ENCODE measurements at regions not wholly inside any gene's neighbourhood (a gene's known extent, or its start where the extent isn't known, plus 50 kb on each side); places are given as distances from the start of the nearest gene placed in this dataset.

DNA sequence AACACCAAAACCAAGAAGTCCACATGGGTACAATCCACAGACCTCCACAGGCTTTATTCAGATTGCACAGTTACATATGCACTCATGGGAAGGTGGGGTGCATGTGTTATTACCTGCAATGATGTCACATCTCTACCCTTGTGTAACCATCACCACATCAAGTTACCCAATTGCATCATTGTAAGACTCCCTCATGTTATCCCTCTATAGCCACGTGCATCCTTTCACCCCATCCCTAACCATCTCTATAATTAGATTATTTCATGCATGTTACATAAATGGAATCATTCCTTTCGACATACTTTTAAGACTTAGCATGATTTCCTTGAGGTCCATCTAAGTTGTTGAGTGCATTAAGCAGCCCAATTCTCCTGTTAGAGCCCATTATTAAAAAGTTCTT lies 408.2 kb upstream of the C16orf82 start:
- DNase-seq (ENCODE audit: low read depth) = no peak

DNA sequence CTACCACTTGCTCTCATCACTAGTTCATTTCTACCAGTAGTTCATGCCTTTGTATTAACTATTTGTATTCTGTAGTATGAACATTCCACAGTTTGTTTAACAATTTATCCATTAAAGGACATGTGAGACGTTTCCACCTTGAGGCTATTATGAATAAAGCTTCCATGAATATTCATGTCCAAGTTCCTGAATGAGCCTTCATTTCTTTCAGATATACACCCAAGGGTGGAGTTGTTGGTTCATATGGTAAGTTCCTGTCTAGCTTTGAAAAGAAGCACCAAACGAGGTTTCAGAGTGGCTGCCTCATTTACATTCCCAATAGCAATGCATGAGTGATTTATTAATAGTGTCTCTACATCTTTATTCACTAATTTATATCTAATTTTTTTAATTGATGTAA lies 407.8 kb upstream of the C16orf82 start:
- no peak for DNase-seq (ENCODE audit: low read depth)

- no peak for DNase-seq (ENCODE audit: low read depth)
These were observed 402.6 kb upstream of the C16orf82 start for GRCh38 chr16:26664086-26664485.

GRCh38 chr16:26665166-26665939 lies 401.4 kb upstream of the C16orf82 start:
- DNase-seq (ENCODE audit: low read depth) = no peak

DNA sequence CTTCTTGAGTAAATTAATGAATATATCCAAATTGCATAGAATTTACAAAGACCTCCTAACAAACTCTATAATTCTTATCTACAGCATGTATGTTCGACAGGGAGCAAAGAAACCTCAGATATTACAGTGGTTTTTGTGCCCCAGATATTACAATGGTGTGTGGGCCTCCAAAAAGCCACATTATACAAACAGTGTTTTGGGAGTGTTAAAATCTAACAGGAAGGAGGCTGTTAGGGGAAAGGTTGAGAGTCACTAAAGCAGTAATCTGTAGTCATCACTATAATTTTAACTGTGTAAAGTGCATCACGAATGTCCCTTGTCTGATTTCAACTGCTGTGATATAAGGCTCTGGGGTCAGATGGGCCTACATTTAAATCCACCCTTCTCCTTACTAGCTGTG lies 400.2 kb upstream of the C16orf82 start:
- DNase-seq (ENCODE audit: low read depth) = no peak

- no peak for DNase-seq (ENCODE audit: low read depth)
These were observed 399.4 kb upstream of the C16orf82 start for GRCh38 chr16:26667307-26667706.

GRCh38 chr16:26668026-26668425 lies 398.7 kb upstream of the C16orf82 start:
- DNase-seq (ENCODE audit: low read depth) = no peak

DNA sequence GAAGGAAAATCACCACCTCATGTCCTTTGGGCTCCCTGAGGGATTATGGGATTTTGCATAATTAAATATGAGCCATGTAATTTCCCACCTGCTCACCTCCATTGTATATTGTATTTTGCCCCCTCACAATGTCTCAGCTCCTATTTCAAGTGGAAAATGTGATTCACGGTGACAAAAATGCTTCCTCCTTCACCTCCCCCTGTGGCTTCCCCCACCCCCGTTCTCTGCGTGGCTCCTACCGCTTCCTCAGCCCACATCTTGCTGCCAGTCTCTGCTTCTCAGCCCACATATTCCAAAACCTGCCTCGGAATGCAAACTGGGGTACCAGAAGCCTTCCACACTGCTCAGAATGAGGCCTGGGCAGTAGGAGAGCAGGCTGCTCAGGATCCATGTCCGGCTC lies 394.5 kb upstream of the C16orf82 start:
- no peak for DNase-seq (ENCODE audit: low read depth)

GRCh38 chr16:26673011-26673410 lies 393.7 kb upstream of the C16orf82 start:
- DNase-seq (ENCODE audit: low read depth) = no peak

- no peak for DNase-seq (ENCODE audit: low read depth)
These were observed 386.1 kb upstream of the C16orf82 start for GRCh38 chr16:26680671-26681070.

GRCh38 chr16:26688105-26688504 lies 378.6 kb upstream of the C16orf82 start:
- DNase-seq (ENCODE audit: low read depth) = no peak

GRCh38 chr16:26688699-26689098 lies 378.0 kb upstream of the C16orf82 start:
- no peak for DNase-seq (ENCODE audit: low read depth)

DNA sequence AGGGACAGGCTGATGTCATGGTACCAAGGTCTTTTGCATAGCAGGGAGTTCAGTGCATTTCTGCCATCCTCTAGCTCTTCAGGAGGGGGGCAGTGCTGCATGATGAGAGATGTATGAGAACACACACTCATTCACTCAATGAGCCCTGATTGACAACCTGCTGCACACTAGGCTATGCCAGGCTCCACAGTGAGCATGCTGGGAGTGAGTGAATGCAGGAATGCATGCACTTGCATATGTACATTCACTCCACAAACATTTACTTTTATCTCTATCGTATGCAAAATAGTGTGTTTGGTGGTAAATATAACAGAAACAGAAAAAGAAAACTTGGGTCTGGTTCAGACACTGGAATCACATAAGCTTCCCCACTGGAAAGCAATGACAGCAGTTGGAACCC lies 374.1 kb upstream of the C16orf82 start:
- DNase-seq (ENCODE audit: low read depth) = no peak

DNA sequence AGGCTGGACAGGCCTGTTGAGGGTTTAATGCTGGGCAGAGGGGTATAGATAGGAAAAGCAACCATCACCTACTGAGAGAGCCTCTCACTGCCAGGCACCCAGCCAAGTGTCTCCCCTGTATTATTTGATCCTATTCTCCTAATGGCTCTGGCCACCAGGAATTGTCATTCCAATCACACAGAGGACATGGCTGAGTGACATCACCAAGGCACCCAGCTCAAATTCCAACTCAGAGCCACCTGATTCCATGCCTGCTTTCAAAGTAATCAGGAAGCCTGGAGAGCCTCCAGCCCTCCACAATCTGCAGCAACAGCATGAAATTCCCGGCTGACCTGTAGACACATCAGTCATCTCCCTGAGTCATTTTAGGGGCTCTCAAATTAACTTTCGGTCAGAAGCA lies 368.9 kb upstream of the C16orf82 start:
- no peak for DNase-seq (ENCODE audit: low read depth)

GRCh38 chr16:26700250-26700649 lies 366.5 kb upstream of the C16orf82 start:
- DNase-seq (ENCODE audit: low read depth) = no peak

GRCh38 chr16:26701243-26701886 lies 365.4 kb upstream of the C16orf82 start:
- no peak for DNase-seq (ENCODE audit: low read depth)

GRCh38 chr16:26705346-26705745 lies 361.4 kb upstream of the C16orf82 start:
- DNase-seq (ENCODE audit: low read depth) = no peak

DNA sequence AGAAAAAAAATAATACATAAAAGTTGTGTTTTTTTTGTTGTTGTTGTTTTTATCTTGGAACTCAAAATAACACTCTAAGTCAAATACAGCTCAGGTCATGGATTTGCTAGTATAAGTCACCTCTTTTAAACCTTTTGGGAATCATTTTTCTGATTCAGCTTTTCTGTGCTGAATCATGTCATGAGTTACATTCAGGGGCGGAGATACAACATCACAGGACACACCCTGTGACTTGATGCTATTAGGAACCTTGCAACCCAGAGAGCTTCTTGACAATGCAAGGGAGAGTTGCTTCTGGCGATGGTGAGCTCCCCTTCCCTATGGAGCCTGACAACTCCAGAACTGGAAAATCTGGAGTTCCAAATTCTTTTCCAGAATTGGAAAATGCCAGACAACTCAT lies 358.3 kb upstream of the C16orf82 start:
- DNase-seq (ENCODE audit: low read depth) = no peak

DNA sequence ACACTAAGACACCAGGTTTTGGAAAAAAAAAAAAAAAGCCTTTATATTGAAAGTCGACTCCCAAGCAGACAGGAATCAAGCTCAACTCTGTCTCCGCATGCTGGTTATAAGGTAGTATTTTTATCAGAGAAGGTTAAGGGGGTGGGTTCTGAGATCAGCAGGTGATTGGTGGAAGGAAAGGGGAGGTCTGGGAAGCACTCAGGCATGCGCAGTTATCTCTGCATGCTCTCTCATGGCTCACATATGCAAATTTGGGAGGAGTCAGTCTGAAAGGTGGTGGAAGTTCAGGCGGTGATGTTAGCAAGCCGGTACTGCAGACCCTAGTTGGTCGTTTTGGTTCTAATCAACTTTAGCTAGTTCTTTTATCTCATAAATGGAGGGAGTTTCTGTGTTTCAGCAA lies 357.6 kb upstream of the C16orf82 start:
- no peak for DNase-seq (ENCODE audit: low read depth)

GRCh38 chr16:26709754-26710153 lies 357.0 kb upstream of the C16orf82 start:
- DNase-seq (ENCODE audit: low read depth) = no peak

DNA sequence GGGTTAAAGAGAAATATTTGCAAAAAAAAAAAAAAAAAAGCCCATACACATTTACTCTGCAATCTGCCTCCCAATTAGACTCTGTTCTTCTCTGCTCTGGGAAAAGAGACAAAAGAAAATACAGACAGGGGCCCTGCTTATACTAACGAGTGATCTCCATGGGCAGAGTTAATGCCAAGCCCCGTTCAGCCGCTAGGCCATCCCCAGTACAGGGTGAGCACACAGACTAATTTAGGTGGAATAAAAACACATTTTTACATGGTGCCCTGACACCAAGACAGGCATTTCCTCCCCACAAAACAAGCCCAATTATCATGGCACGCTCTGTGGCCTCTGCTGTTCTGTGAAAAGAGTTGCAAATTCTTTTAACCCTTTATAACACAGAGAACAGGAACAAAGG lies 356.3 kb upstream of the C16orf82 start:
- no peak for DNase-seq (ENCODE audit: low read depth)

DNA sequence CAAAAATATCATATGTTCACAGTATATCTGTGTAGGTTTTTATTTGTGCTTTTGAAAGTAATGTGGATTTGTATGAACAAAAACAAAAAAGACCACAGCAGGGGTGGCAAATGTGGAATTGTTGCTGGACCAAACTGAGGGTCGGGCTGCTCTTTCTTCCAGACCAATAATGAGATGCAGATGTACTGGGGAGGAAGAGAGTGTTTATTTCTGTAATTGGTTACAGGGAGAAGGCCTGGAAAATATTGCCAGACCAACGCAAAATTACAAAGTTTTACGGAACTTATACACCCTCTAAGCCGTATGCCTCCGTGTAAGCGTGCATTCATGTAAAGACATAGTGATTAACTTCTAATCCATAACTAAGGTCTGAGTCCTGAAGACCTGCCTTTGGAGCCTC lies 353.9 kb upstream of the C16orf82 start:
- DNase-seq (ENCODE audit: low read depth) = no peak

GRCh38 chr16:26715969-26716368 lies 350.8 kb upstream of the C16orf82 start:
- no peak for DNase-seq (ENCODE audit: low read depth)

- no peak for DNase-seq (ENCODE audit: low read depth)
These were observed 348.9 kb upstream of the C16orf82 start for GRCh38 chr16:26717826-26718225.
